Endothelial cell of umbilical vein (primary cell): ENCODE measurements at regions not wholly inside any gene's neighbourhood (a gene's known extent, or its start where the extent isn't known, plus 50 kb on each side); places are given as distances from the start of the nearest gene placed in this dataset.

Experiments used
- BruUV-seq: library from RNA; stranded (reverse); fragments of 400-500 nt; replicated peaks from 2 replicates; lab custom pipeline; 2021; lab: Mats Ljungman, UMichigan
- CTCF ChIA-PET: fragments of 300-600, 350-600 bp; sonication (Branson Sonifier 250); formaldehyde crosslinking; loops from one replicate; lab custom pipeline; 2021; ENCODE audit warnings: antibody characterized with exemption, inconsistent platforms; lab: Charles Lee
- POLR2A ChIA-PET: fragments of 300-600, 350-600 bp; sonication (Branson Sonifier 250); formaldehyde crosslinking; loops from one replicate; lab custom pipeline; 2021; ENCODE audit warnings: antibody characterized with exemption, inconsistent platforms; lab: Charles Lee
- DNase-seq: peaks from one replicate; pipeline ENCODE4 v3.0.0-alpha.2; 2011; ENCODE audit warnings: low read depth, low spot score
- FAIRE-seq: peaks from 2 replicates; lab custom pipeline; 2011; peaks lifted over from hg19 to GRCh38; lab: Jason Lieb, UNC
- H2AFZ ChIP-seq: 2 replicates; pipeline ENCODE4 v1.6.0; 2012; ENCODE audit warnings: low read depth, low read length, control low read depth, inconsistent platforms
- H3K27ac ChIP-seq: 2 replicates; pipeline ENCODE4 v1.5.1; 2011; ENCODE audit warnings: low read depth, mild to moderate bottlenecking, control low read depth, low read length, moderate library complexity; ENCODE audit not compliant: insufficient read depth
- H3K27me3 ChIP-seq, 2 experiments: 2 replicates each; pipeline versions ENCODE4 v1.6.0 to v1.6.1; 2011; ENCODE audit warnings: low read length in 2 of 2, mixed read lengths in 1 of 2; ENCODE audit not compliant: control insufficient read depth in 2 of 2, insufficient read depth in 2 of 2
- H3K36me3 ChIP-seq, 2 experiments: 2 replicates in 1 of 2; 3 replicates in 1 of 2; pipeline ENCODE4 v1.5.1; 2011; ENCODE audit warnings: low read length in 2 of 2, mild to moderate bottlenecking in 1 of 2, moderate library complexity in 1 of 2; ENCODE audit not compliant: control insufficient read depth in 2 of 2, insufficient read depth in 2 of 2; ENCODE audit errors: extremely low read depth in 1 of 2
- H3K4me1 ChIP-seq: 3 replicates; pipeline ENCODE4 v1.5.1; 2011; ENCODE audit warnings: mild to moderate bottlenecking, low read length; ENCODE audit not compliant: control insufficient read depth, insufficient read depth; ENCODE audit errors: extremely low read depth
- H3K4me2 ChIP-seq: 2 replicates; pipeline ENCODE4 v1.6.1; 2011; ENCODE audit warnings: low read length, control low read depth, mixed read lengths; ENCODE audit not compliant: insufficient read depth
- H3K4me3 ChIP-seq, 3 experiments: fragments of 200-600 bp in 1 of 3; sonication (generic), shearing (Covaris generic) in 1 of 3; replicated peaks in 1 of 3; 2 replicates each; pipeline ENCODE4 v1.5.1; 2011 to 2016; ENCODE audit warnings: control low read depth in 3 of 3, low read length in 3 of 3, mild to moderate bottlenecking in 2 of 3, inconsistent platforms in 1 of 3, low read depth in 1 of 3, moderate library complexity in 1 of 3; ENCODE audit not compliant: insufficient read depth in 1 of 3
- H3K79me2 ChIP-seq: 2 replicates; pipeline ENCODE4 v1.6.0; 2012; ENCODE audit warnings: low read length, inconsistent platforms; ENCODE audit not compliant: control insufficient read depth, insufficient read depth
- H3K9ac ChIP-seq: replicated peaks from 2 replicates; pipeline ENCODE3; 2011; ENCODE audit warnings: low read length, control low read depth; ENCODE audit not compliant: insufficient read depth; ENCODE audit errors: extremely low read depth
- H3K9me1 ChIP-seq: replicated peaks from 3 replicates; pipeline ENCODE4 v1.6.0; 2011; ENCODE audit warnings: mild to moderate bottlenecking, low read length; ENCODE audit not compliant: control insufficient read depth, insufficient read depth; ENCODE audit errors: extremely low read depth
- H3K9me3 ChIP-seq: replicated peaks from 2 replicates; pipeline ENCODE4 v1.5.1; 2012; ENCODE audit warnings: low read length, inconsistent platforms; ENCODE audit not compliant: control insufficient read depth, insufficient read depth
- H4K20me1 ChIP-seq: replicated peaks from 2 replicates; pipeline ENCODE3; 2011; ENCODE audit warnings: mild to moderate bottlenecking, low read length; ENCODE audit not compliant: control insufficient read depth, insufficient read depth; ENCODE audit errors: extremely low read depth
- CTCF ChIP-seq, 2 donors: IDR thresholded peaks; 1 replicate in 1 of 2; 2 replicates in 1 of 2; pipeline ENCODE4 v1.5.1; 2011; ENCODE audit warnings: low read length in 2 of 2, mild to moderate bottlenecking in 2 of 2, moderate library complexity in 2 of 2, control low read depth in 1 of 2, inconsistent platforms in 1 of 2, low read depth in 1 of 2; ENCODE audit not compliant: insufficient read depth in 1 of 2; ENCODE audit errors: extremely low read depth in 1 of 2
- FOS ChIP-seq: IDR thresholded peaks from 2 replicates; pipeline ENCODE4 v1.6.1; 2011; ENCODE audit warnings: mild to moderate bottlenecking, low read length, moderate library complexity, borderline replicate concordance; ENCODE audit not compliant: insufficient read depth
- GATA2 ChIP-seq: IDR thresholded peaks from 2 replicates; pipeline ENCODE4 v1.7.0; 2011; ENCODE audit warnings: low read depth, mild to moderate bottlenecking, moderate library complexity, mixed read lengths, low read length; ENCODE audit not compliant: insufficient read length, insufficient read depth
- JUN ChIP-seq: IDR thresholded peaks from 2 replicates; pipeline ENCODE4 v1.6.1; 2011; ENCODE audit warnings: borderline replicate concordance, low read depth; ENCODE audit not compliant: insufficient read length, insufficient read depth
- MAX ChIP-seq: IDR thresholded peaks from 2 replicates; pipeline ENCODE4 v1.6.1; 2011; ENCODE audit not compliant: insufficient read depth, insufficient read length
- MYC ChIP-seq: IDR thresholded peaks from one replicate; pipeline ENCODE4 v1.6.1; 2011; ENCODE audit warnings: mild to moderate bottlenecking, low read depth, low read length
- POLR2AphosphoS5 ChIP-seq: IDR thresholded peaks from 2 replicates; pipeline ENCODE4 v1.6.1; 2012; ENCODE audit warnings: low read depth, mild to moderate bottlenecking, control low read depth, low read length, moderate library complexity; ENCODE audit not compliant: insufficient read depth
- dilution Hi-C: fragments of 300-500 bp; cut with MboI; formaldehyde crosslinking; loops from one replicate; pipeline ENCODE4 v1.15.0; 2019; ENCODE audit warnings: low sequenced_read_pairs; ENCODE audit not compliant: extremely low pct_ligation_motif_present
- intact Hi-C: fragments of 100-400 bp; cut with micrococcal nuclease; formaldehyde crosslinking; loops from one replicate; pipeline ENCODE4 v1.10.0; 2022

DNA sequence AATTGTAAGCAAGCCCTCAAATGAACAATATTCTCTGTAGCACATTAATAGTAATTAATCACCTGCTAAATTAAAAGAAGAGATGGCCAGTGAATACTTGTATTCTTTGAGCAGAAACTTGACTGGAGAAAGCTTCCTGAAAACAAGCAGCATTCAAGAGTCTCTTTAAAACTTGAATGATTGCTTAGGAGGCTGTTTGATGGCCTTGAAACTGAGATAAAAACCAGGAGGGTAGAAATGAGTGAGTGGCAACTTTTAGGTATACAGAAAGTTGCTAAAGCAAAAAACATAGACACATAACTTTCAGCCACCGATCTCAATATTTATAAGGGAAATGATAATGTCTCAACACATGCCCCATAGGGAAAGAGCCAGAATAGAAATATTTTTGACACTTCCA, 234.8 kb upstream of the FMN2 start:
- FAIRE-seq, result no peak
- no peaks in the 10 kb centered on the region for H4K20me1 ChIP-seq
- H3K9me3 ChIP-seq, result no peaks in the 10 kb centered on the region
- H3K9me1 ChIP-seq, result no peaks in the 10 kb centered on the region
- no peak for DNase-seq
- H3K9ac ChIP-seq, result no peak overlapping the region
- no TSS peak for BruUV-seq
- no peaks in the 10 kb centered on the region for H3K79me2 ChIP-seq
- dilution Hi-C loops, result no loop called here
- H3K4me3 ChIP-seq, result no peak overlapping the region
- ChIA-PET CTCF (no interaction called here), POLR2A (no interaction called here)
- intact Hi-C loops, result no loop called here
- no peak overlapping the region for H3K27ac ChIP-seq
- TF ChIP-seq FOS, result no peak
- TF ChIP-seq MAX, result no peak
- TF ChIP-seq POLR2AphosphoS5, result no peak
- TF ChIP-seq GATA2, result no peak
- TF ChIP-seq JUN, result no peak
- TF ChIP-seq CTCF (IDR thresholded peaks at IDR 0.05; ENCODE audit: extremely low read depth in 1 of 2, insufficient read depth in 1 of 2, low read depth in 1 of 2, low read length in 2 of 2), result no peak
- no peak for TF ChIP-seq MYC
- H2AFZ ChIP-seq, result no peak overlapping the region
- no peaks in the 10 kb centered on the region for H3K27me3 ChIP-seq
- H3K36me3 ChIP-seq, result no peaks in the 10 kb centered on the region
- H3K4me1 ChIP-seq, result no peaks in the 10 kb centered on the region
- no peak overlapping the region for H3K4me2 ChIP-seq
